ENCODE measurements at regions not wholly inside any gene's neighbourhood (a gene's known extent, or its start where the extent isn't known, plus 50 kb on each side); places are given as distances from the start of the nearest gene placed in this dataset.

DNA sequence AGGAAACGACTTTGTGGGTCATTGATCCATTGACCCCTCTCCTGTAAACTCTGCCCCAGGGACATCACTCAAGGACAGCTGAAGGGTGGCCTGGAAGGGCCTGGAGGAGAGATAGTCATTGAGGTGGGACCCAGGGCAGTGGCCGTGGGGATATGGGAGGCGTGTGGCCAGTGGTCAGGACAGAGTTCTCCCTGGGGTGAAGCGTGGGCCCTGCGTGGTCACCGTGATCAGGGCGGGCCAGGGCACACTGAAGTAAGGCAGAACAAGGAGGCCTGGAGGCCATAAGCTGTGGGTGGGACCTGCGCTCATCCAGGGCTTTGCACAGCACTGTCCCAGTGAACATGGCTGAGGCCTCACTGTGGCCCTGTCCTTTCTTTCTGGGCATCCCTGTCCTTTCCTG lies 177.9 kb downstream of the ZNF248 start:
- H3K4me3 Mint-ChIP-seq (ENCODE audit: low read depth) = no peak overlapping the region
- no peak for DNase-seq (ENCODE audit: low spot score)
- H3K27me3 Mint-ChIP-seq (ENCODE audit: low read depth) = no peaks in the 10 kb centered on the region
- H3K36me3 Mint-ChIP-seq (ENCODE audit: low read depth) = no peaks in the 10 kb centered on the region
- no peak overlapping the region for H3K27ac Mint-ChIP-seq
- no peaks in the 10 kb centered on the region for H3K4me1 Mint-ChIP-seq (ENCODE audit: low read depth)
- H3K9me3 Mint-ChIP-seq = peaks cover 37% of the 10 kb centered on the region
- intact Hi-C loops (cut with micrococcal nuclease) = no loop called here

DNA sequence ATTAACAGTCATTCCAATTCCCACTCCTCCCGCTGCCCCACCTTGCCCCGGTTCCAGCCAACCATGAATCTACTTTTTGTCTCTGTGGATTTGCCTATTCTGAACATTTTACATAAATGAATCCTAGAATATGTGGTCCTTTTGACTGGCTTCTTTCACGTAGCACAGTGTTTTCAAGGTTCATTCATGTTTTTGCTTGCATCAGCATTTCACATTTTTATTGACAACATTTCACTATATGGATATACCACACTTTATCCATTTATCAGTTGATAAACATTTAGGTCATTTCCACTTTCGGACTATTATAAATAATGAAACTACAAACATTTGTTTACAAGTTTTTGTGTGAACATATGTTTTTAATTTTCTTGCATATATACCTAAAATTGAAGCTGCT lies 182.0 kb downstream of the ZNF248 start:
- H3K27me3 Mint-ChIP-seq (ENCODE audit: low read depth) = no peaks in the 10 kb centered on the region
- H3K4me3 Mint-ChIP-seq (ENCODE audit: low read depth) = no peak overlapping the region
- H3K9me3 Mint-ChIP-seq = peaks cover 45% of the 10 kb centered on the region
- DNase-seq (ENCODE audit: low spot score) = no peak
- no peaks in the 10 kb centered on the region for H3K36me3 Mint-ChIP-seq (ENCODE audit: low read depth)
- no peaks in the 10 kb centered on the region for H3K4me1 Mint-ChIP-seq (ENCODE audit: low read depth)
- intact Hi-C loops (cut with micrococcal nuclease) = no loop called here
- H3K27ac Mint-ChIP-seq = no peak overlapping the region

DNA sequence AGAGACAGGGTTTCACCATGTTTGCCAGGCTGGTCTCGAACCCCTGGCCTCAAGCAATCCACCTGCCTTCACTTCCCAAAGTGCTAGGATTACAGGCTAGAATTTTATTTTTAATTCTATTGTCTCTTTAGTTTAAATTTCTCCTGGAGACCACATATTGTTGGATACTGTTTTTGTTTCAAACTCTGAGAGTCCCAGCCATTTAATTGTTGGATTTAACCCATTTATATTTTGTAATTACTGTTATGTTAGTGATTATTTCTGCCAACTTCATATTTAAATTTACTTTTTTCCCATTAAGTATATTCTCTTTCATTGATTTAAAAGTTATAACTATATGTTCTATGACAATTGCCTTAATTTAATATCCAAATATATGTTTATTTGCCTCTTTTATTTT lies 185.6 kb downstream of the ZNF248 start:
- Mint-ChIP-seq H3K9me3 (peaks cover 51% of the 10 kb centered on the region), H3K4me3 (ENCODE audit: low read depth) (no peak overlapping the region)

GRCh38 chr10:37667736-37668135 lies 189.7 kb downstream of the ZNF248 start:
- Mint-ChIP-seq H3K4me1 (ENCODE audit: low read depth) (no peaks in the 10 kb centered on the region), H3K36me3 (ENCODE audit: low read depth) (no peaks in the 10 kb centered on the region), H3K27ac (no peak overlapping the region), H3K9me3 (peaks cover 61% of the 10 kb centered on the region), H3K27me3 (ENCODE audit: low read depth) (no peaks in the 10 kb centered on the region), H3K4me3 (ENCODE audit: low read depth) (no peak overlapping the region)
- no peak for DNase-seq (ENCODE audit: low spot score)
- intact Hi-C loops (cut with micrococcal nuclease) = no loop called here

More for the DNA sequence above, 185.6 kb downstream of the ZNF248 start:
- intact Hi-C loops (cut with micrococcal nuclease) = no loop called here
- no peaks in the 10 kb centered on the region for H3K4me1 Mint-ChIP-seq (ENCODE audit: low read depth)
- no peak overlapping the region for H3K27ac Mint-ChIP-seq
- no peaks in the 10 kb centered on the region for H3K27me3 Mint-ChIP-seq (ENCODE audit: low read depth)
- no peaks in the 10 kb centered on the region for H3K36me3 Mint-ChIP-seq (ENCODE audit: low read depth)
- no peak for DNase-seq (ENCODE audit: low spot score)

GRCh38 chr10:37654466-37654865 lies 202.9 kb downstream of the ZNF248 start:
- no peak for DNase-seq (ENCODE audit: low spot score)
- H3K9me3 Mint-ChIP-seq = peaks cover 59% of the 10 kb centered on the region
- no peak overlapping the region for H3K4me3 Mint-ChIP-seq (ENCODE audit: low read depth)
- H3K27me3 Mint-ChIP-seq (ENCODE audit: low read depth) = no peaks in the 10 kb centered on the region
- H3K4me1 Mint-ChIP-seq (ENCODE audit: low read depth) = no peaks in the 10 kb centered on the region
- intact Hi-C loops (cut with micrococcal nuclease) = no loop called here
- H3K36me3 Mint-ChIP-seq (ENCODE audit: low read depth) = no peaks in the 10 kb centered on the region
- H3K27ac Mint-ChIP-seq = no peak overlapping the region

- no peak overlapping the region for H3K4me3 Mint-ChIP-seq (ENCODE audit: low read depth)
- no peaks in the 10 kb centered on the region for H3K27me3 Mint-ChIP-seq (ENCODE audit: low read depth)
- H3K36me3 Mint-ChIP-seq (ENCODE audit: low read depth) = no peaks in the 10 kb centered on the region
Observed at GRCh38 chr10:37643187-37643586, 214.2 kb downstream of the ZNF248 start.

DNA sequence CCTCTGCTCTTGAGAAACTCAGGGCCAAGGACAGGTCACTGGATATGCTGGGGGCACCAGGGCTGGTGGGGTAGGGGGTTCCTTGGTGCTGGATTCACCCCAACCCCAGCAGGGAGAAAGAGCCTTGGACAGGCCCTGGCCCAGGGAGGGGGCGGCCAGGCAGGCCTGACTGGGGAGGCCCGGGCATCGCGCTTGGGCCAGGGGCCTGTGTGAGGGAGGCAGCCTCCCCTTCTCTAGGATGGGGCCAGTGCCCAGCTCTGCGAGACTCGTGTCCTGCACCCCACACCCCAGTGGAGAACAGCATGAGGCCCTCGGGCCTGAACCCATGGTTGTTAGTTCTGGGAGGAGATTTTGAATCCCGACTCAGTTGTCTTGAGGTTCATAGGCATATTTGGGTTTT lies 217.1 kb downstream of the ZNF248 start:
- Mint-ChIP-seq H3K4me1 (ENCODE audit: low read depth) (no peaks in the 10 kb centered on the region), H3K36me3 (ENCODE audit: low read depth) (no peaks in the 10 kb centered on the region), H3K9me3 (peaks cover 51% of the 10 kb centered on the region), H3K4me3 (ENCODE audit: low read depth) (no peak overlapping the region), H3K27me3 (ENCODE audit: low read depth) (no peaks in the 10 kb centered on the region), H3K27ac (no peak overlapping the region)
- DNase-seq (ENCODE audit: low spot score) = no peak
- intact Hi-C loops (cut with micrococcal nuclease) = no loop called here

More at GRCh38 chr10:37643187-37643586, 214.2 kb downstream of the ZNF248 start:
- intact Hi-C loops (cut with micrococcal nuclease) = no loop called here
- DNase-seq (ENCODE audit: low spot score) = no peak
- peaks cover 34% of the 10 kb centered on the region for H3K9me3 Mint-ChIP-seq
- no peaks in the 10 kb centered on the region for H3K4me1 Mint-ChIP-seq (ENCODE audit: low read depth)
- H3K27ac Mint-ChIP-seq = no peak overlapping the region

GRCh38 chr10:37639200-37639599 lies 218.2 kb downstream of the ZNF248 start:
- Mint-ChIP-seq H3K27me3 (ENCODE audit: low read depth) (no peaks in the 10 kb centered on the region), H3K36me3 (ENCODE audit: low read depth) (no peaks in the 10 kb centered on the region), H3K27ac (no peak overlapping the region), H3K4me3 (ENCODE audit: low read depth) (no peak overlapping the region), H3K9me3 (peaks cover 53% of the 10 kb centered on the region), H3K4me1 (ENCODE audit: low read depth) (no peaks in the 10 kb centered on the region)
- intact Hi-C loops (cut with micrococcal nuclease) = no loop called here
- DNase-seq (ENCODE audit: low spot score) = no peak

DNA sequence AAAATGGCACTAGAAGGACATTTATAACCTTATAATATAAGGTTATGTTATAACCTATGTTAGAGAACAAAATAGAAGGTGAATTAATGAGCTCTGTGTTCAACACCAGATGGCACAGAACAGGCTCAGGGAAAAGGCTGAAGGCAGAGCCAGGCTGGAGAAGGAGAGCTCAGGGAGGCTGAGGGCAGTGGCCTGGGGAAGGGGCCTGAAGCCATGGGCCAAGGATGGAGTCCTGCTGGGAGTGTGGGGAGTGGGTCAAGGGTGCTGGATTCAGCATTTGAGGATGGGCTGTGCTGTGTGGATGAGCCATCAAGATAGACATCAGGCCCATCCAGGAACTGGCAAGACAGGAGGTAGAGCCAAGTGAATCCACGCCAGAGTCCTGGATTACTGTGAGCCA lies 218.8 kb downstream of the ZNF248 start:
- H3K36me3 Mint-ChIP-seq (ENCODE audit: low read depth) = no peaks in the 10 kb centered on the region
- no peak overlapping the region for H3K27ac Mint-ChIP-seq
- intact Hi-C loops (cut with micrococcal nuclease) = no loop called here
- no peaks in the 10 kb centered on the region for H3K27me3 Mint-ChIP-seq (ENCODE audit: low read depth)
- no peaks in the 10 kb centered on the region for H3K4me1 Mint-ChIP-seq (ENCODE audit: low read depth)
- DNase-seq (ENCODE audit: low spot score) = no peak
- H3K9me3 Mint-ChIP-seq = peaks cover 51% of the 10 kb centered on the region
- no peak overlapping the region for H3K4me3 Mint-ChIP-seq (ENCODE audit: low read depth)

DNA sequence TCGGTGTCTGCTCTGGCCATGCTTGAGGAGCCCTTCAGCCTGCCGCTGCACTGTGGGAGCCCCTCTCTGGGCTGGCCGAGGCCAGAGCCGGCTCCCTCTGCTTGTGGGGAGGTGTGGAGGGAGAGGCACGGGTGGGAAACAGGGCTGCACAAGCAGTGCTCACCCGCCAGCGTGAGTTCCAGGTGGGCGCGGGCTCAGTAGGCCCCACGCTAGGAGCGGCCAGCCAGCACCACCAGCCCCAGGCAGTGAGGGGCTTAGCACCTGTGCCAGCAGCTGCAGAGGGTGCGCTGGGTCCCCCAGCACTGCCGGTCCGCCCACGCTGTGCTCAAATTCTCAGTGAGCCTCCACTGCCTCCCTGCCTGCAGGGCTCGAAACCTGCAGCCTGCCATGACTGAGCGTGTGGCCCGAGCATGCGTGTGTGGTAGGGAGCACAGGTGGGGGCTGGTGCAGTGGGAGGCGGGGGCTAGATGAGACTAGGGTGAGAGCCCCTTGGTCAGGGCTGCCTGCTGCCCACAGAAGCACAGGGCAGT lies 223.0 kb downstream of the ZNF248 start:
- DNase-seq (ENCODE audit: low spot score) = no peak
- Mint-ChIP-seq H3K27me3 (ENCODE audit: low read depth) (no peaks in the 10 kb centered on the region), H3K4me3 (ENCODE audit: low read depth) (no peak overlapping the region), H3K27ac (no peak overlapping the region), H3K4me1 (ENCODE audit: low read depth) (no peaks in the 10 kb centered on the region), H3K36me3 (ENCODE audit: low read depth) (no peaks in the 10 kb centered on the region), H3K9me3 (peaks cover 59% of the 10 kb centered on the region)
- intact Hi-C loops (cut with micrococcal nuclease) = no loop called here

- Mint-ChIP-seq H3K4me1 (ENCODE audit: low read depth) (no peaks in the 10 kb centered on the region), H3K27me3 (ENCODE audit: low read depth) (no peaks in the 10 kb centered on the region), H3K27ac (no peak overlapping the region), H3K9me3 (peaks cover 57% of the 10 kb centered on the region), H3K4me3 (ENCODE audit: low read depth) (no peak overlapping the region), H3K36me3 (ENCODE audit: low read depth) (no peaks in the 10 kb centered on the region)
- intact Hi-C loops (cut with micrococcal nuclease) = no loop called here
- no peak for DNase-seq (ENCODE audit: low spot score)
Observed at GRCh38 chr10:37632641-37633040, 224.8 kb downstream of the ZNF248 start.

DNA sequence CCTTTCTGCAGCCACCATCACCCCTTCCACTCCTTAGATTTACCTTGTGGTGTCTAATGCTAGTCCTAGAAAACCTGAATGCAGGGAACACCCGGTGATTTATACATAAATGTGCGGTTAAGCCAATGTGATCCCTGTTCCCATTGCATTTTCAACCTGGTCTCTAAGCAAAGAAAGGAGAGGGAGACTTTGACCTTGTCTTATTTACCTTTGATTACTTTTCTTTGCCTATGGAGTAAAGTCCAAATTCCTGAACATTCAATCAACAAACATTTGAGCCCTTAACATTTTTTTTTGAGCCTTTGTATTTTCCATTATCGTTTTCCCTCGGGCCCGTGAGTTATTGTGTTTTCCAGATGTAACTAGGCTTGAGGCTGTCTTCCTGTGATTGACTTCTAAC lies 233.9 kb downstream of the ZNF248 start:
- H3K4me1 Mint-ChIP-seq (ENCODE audit: low read depth) = no peaks in the 10 kb centered on the region
- H3K9me3 Mint-ChIP-seq = peaks cover 53% of the 10 kb centered on the region
- no peak overlapping the region for H3K4me3 Mint-ChIP-seq (ENCODE audit: low read depth)
- H3K36me3 Mint-ChIP-seq (ENCODE audit: low read depth) = no peaks in the 10 kb centered on the region
- H3K27ac Mint-ChIP-seq = no peak overlapping the region
- intact Hi-C loops (cut with micrococcal nuclease) = no loop called here
- no peaks in the 10 kb centered on the region for H3K27me3 Mint-ChIP-seq (ENCODE audit: low read depth)
- DNase-seq (ENCODE audit: low spot score) = no peak

GRCh38 chr10:37619336-37619735 lies 238.1 kb downstream of the ZNF248 start:
- intact Hi-C loops (cut with micrococcal nuclease) = no loop called here

DNA sequence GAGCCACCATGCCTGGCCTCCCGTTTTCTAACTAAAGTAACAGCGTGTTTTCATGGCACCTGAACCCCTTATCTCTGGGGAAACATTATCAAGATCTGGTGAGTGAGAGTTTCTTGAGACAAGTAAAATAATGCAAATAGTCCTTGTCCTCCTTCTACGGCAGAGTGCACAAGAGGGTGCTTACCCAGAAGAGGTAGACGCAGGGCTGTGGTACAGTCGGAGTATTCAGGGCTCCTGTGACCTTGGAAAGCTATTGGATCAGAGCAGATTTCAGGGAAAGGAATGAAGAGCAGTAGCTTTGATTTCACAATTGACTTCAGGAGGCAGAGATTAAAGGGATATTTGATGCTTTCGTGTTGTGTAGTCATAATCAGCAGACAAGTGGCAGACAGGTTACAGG lies 269.1 kb downstream of the ZNF248 start:
- H3K36me3 Mint-ChIP-seq (ENCODE audit: low read depth) = no peaks in the 10 kb centered on the region
- no peak for DNase-seq (ENCODE audit: low spot score)
- peaks cover 27% of the 10 kb centered on the region for H3K9me3 Mint-ChIP-seq
- no peak overlapping the region for H3K4me3 Mint-ChIP-seq (ENCODE audit: low read depth)
- intact Hi-C loops (cut with micrococcal nuclease) = no loop called here
- H3K27ac Mint-ChIP-seq = no peak overlapping the region
- no peaks in the 10 kb centered on the region for H3K27me3 Mint-ChIP-seq (ENCODE audit: low read depth)
- no peaks in the 10 kb centered on the region for H3K4me1 Mint-ChIP-seq (ENCODE audit: low read depth)

More at GRCh38 chr10:37619336-37619735, 238.1 kb downstream of the ZNF248 start:
- no peak for DNase-seq (ENCODE audit: low spot score)
- peaks cover 60% of the 10 kb centered on the region for H3K9me3 Mint-ChIP-seq
- H3K36me3 Mint-ChIP-seq (ENCODE audit: low read depth) = no peaks in the 10 kb centered on the region
- H3K27ac Mint-ChIP-seq = no peak overlapping the region
- no peak overlapping the region for H3K4me3 Mint-ChIP-seq (ENCODE audit: low read depth)
- no peaks in the 10 kb centered on the region for H3K4me1 Mint-ChIP-seq (ENCODE audit: low read depth)
- no peaks in the 10 kb centered on the region for H3K27me3 Mint-ChIP-seq (ENCODE audit: low read depth)
